Epithelial cell of prostate (primary cell): ENCODE measurements at regions not wholly inside any gene's neighbourhood (a gene's known extent, or its start where the extent isn't known, plus 50 kb on each side); places are given as distances from the start of the nearest gene placed in this dataset.
"Not testable (repeated sequence)": the region's sequence is repeated elsewhere in the genome, so short reads cannot be mapped to it uniquely, and the experiment has no call there.

Experiments used
- DNase-seq: peaks from one replicate; pipeline ENCODE4 v3.0.0-alpha.2; 2011; ENCODE audit warnings: low read depth, low spot score
- H3K27ac ChIP-seq: fragments of 450-650 bp; 2 replicates; pipeline ENCODE4 v1.5.1; 2017; ENCODE audit warnings: mild to moderate bottlenecking

GRCh38 chr17:37859451-37859850 is 64.8 kb upstream of the TBC1D3K start:
- H3K27ac ChIP-seq, result no peak overlapping the region
- DNase-seq, result no peak

- H3K27ac ChIP-seq, DNase-seq: not testable (repeated sequence)
These were observed 65.8 kb upstream of the TBC1D3K start for GRCh38 chr17:37858391-37858790.

GRCh38 chr17:37856245-37856644 is 68.0 kb upstream of the TBC1D3K start:
- DNase-seq, result no peak
- H3K27ac ChIP-seq, result no peak overlapping the region

- no peak overlapping the region for H3K27ac ChIP-seq
- DNase-seq, result no peak
These were observed 74.6 kb upstream of the TBC1D3K start for GRCh38 chr17:37849617-37849972.

- peak; percentile 88 for DNase-seq
- no peak overlapping the region for H3K27ac ChIP-seq
These were observed 75.3 kb upstream of the TBC1D3K start for GRCh38 chr17:37848690-37849616.

GRCh38 chr17:37847811-37848331 is 76.3 kb upstream of the TBC1D3K start:
- no peak for DNase-seq
- no peak overlapping the region for H3K27ac ChIP-seq

- no peak for DNase-seq
- no peak overlapping the region for H3K27ac ChIP-seq
These were observed 77.1 kb upstream of the TBC1D3K start for GRCh38 chr17:37847102-37847501.

GRCh38 chr17:37844977-37845293 is 79.3 kb upstream of the TBC1D3K start:
- H3K27ac ChIP-seq, result no peak overlapping the region
- DNase-seq, result no peak

GRCh38 chr17:37844158-37844976 is 79.8 kb upstream of the TBC1D3K start:
- no peak overlapping the region for H3K27ac ChIP-seq
- no peak for DNase-seq

- no peak overlapping the region for H3K27ac ChIP-seq
- DNase-seq, result no peak
These were observed 81.8 kb upstream of the TBC1D3K start for GRCh38 chr17:37842401-37842800.

- no peak for DNase-seq
- H3K27ac ChIP-seq, result no peak overlapping the region
These were observed 83.0 kb upstream of the TBC1D3K start for GRCh38 chr17:37841232-37841631.

- no peak overlapping the region for H3K27ac ChIP-seq
- no peak for DNase-seq
These were observed 83.6 kb upstream of the TBC1D3K start for GRCh38 chr17:37840576-37840975.

GRCh38 chr17:37839196-37839978 is 84.8 kb upstream of the TBC1D3K start:
- no peak for DNase-seq
- no peak overlapping the region for H3K27ac ChIP-seq

- no peak overlapping the region for H3K27ac ChIP-seq
- no peak for DNase-seq
These were observed 85.9 kb upstream of the TBC1D3K start for GRCh38 chr17:37838276-37838675.

GRCh38 chr17:37836593-37836992 is 87.6 kb upstream of the TBC1D3K start:
- H3K27ac ChIP-seq, result no peak overlapping the region
- DNase-seq, result no peak

GRCh38 chr17:37834168-37834567 is 89.3 kb upstream of the HNF1B start:
- H3K27ac ChIP-seq, result no peak overlapping the region
- DNase-seq, result no peak

GRCh38 chr17:37833237-37833859 is 88.5 kb upstream of the HNF1B start:
- DNase-seq, result no peak
- no peak overlapping the region for H3K27ac ChIP-seq

GRCh38 chr17:37831986-37832385 is 87.1 kb upstream of the HNF1B start:
- no peak for DNase-seq
- H3K27ac ChIP-seq, result no peak overlapping the region

GRCh38 chr17:37831492-37831891 is 86.6 kb upstream of the HNF1B start:
- no peak for DNase-seq
- H3K27ac ChIP-seq, result no peak overlapping the region
